ENCODE measurements at regions not wholly inside any gene's neighbourhood (a gene's known extent, or its start where the extent isn't known, plus 50 kb on each side); places are given as distances from the start of the nearest gene placed in this dataset.

GRCh38 chr11:121367001-121367843 is 74.7 kb downstream of the SC5D start:
- no peak for TF ChIP-seq ATF1 (CRISPR knock-in tag; IDR thresholded peaks at IDR 0.05)
- TF ChIP-seq ATF1 (tag; IDR thresholded peaks at IDR 0.05) = no peak
- TF ChIP-seq PRMT5 (CRISPR knock-in tag; IDR thresholded peaks at IDR 0.05) = no peak
- TF ChIP-seq SP2 (IDR thresholded peaks at IDR 0.05; ENCODE audit: extremely low read depth, low read depth, low read length, poor library complexity, severe bottlenecking) = no peak
- no peak for TF ChIP-seq NBN (IDR thresholded peaks at IDR 0.05; ENCODE audit: low read depth)
- TF ChIP-seq MYC (IDR thresholded peaks at IDR 0.05; ENCODE audit: low read depth, low read length) = no peak
- TF ChIP-seq MYC (CRISPR knock-in tag; IDR thresholded peaks at IDR 0.05; ENCODE audit: borderline replicate concordance, low read depth) = no peak

Data from K562 (cell line).